ENCODE measurements at regions not wholly inside any gene's neighbourhood (a gene's known extent, or its start where the extent isn't known, plus 50 kb on each side); places are given as distances from the start of the nearest gene placed in this dataset.

DNA sequence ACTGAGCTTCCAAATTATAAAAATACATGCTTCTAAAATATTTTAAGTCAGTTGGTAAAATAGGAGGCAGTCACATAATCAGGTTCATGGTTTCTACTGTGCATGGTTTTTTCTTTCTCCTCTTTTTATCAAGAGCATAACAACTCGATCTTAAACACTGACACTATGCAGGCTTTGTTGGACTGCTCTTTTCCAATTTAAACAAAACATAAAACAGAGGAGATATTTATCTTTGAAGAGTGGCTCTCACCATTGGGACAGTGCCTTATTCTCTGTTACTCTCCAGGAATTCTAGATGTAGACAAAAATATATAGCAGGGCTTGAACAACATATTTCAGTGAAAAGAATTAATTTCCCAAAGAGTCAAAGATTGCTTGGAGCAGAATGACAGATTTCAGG, 883.5 kb upstream of the ADGRL2 start:
- no peak overlapping the region for H3K27ac ChIP-seq (ENCODE audit: extremely low read length, insufficient read depth, low read length)
- no peak for TF ChIP-seq ZNF160 (CRISPR knock-in tag; IDR thresholded peaks at IDR 0.05)
- no peak for TF ChIP-seq POLR2AphosphoS5 (IDR thresholded peaks at IDR 0.05; ENCODE audit: low read depth, low read length)
- TF ChIP-seq, protein P1, sequence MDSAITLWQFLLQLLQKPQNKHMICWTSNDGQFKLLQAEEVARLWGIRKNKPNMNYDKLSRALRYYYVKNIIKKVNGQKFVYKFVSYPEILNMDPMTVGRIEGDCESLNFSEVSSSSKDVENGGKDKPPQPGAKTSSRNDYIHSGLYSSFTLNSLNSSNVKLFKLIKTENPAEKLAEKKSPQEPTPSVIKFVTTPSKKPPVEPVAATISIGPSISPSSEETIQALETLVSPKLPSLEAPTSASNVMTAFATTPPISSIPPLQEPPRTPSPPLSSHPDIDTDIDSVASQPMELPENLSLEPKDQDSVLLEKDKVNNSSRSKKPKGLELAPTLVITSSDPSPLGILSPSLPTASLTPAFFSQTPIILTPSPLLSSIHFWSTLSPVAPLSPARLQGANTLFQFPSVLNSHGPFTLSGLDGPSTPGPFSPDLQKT (CRISPR knock-in tag; IDR thresholded peaks at IDR 0.05; ENCODE audit: borderline replicate concordance), result no peak
- TF ChIP-seq, protein P2, sequence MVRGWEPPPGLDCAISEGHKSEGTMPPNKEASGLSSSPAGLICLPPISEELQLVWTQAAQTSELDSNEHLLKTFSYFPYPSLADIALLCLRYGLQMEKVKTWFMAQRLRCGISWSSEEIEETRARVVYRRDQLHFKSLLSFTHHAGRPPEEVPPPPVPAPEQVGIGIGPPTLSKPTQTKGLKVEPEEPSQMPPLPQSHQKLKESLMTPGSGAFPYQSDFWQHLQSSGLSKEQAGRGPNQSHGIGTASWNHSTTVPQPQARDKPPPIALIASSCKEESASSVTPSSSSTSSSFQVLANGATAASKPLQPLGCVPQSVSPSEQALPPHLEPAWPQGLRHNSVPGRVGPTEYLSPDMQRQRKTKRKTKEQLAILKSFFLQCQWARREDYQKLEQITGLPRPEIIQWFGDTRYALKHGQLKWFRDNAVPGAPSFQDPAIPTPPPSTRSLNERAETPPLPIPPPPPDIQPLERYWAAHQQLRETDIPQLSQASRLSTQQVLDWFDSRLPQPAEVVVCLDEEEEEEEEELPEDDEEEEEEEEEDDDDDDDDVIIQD (CRISPR knock-in tag; IDR thresholded peaks at IDR 0.05; ENCODE audit: low read depth), result no peak
- TF ChIP-seq ARNT (IDR thresholded peaks at IDR 0.05), result no peak
- TF ChIP-seq ZNF12 (CRISPR knock-in tag; IDR thresholded peaks at IDR 0.05), result no peak
- TF ChIP-seq PHF5A (CRISPR knock-in tag; IDR thresholded peaks at IDR 0.05; ENCODE audit: low read depth, unreplicated experiment), result no peak
- no peak for TF ChIP-seq SAFB2 (CRISPR knock-in tag; IDR thresholded peaks at IDR 0.05; ENCODE audit: borderline replicate concordance, low read depth)
- TF ChIP-seq, protein P3, sequence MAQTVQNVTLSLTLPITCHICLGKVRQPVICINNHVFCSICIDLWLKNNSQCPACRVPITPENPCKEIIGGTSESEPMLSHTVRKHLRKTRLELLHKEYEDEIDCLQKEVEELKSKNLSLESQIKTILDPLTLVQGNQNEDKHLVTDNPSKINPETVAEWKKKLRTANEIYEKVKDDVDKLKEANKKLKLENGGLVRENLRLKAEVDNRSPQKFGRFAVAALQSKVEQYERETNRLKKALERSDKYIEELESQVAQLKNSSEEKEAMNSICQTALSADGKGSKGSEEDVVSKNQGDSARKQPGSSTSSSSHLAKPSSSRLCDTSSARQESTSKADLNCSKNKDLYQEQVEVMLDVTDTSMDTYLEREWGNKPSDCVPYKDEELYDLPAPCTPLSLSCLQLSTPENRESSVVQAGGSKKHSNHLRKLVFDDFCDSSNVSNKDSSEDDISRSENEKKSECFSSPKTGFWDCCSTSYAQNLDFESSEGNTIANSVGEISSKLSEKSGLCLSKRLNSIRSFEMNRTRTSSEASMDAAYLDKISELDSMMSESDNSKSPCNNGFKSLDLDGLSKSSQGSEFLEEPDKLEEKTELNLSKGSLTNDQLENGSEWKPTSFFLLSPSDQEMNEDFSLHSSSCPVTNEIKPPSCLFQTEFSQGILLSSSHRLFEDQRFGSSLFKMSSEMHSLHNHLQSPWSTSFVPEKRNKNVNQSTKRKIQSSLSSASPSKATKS (CRISPR knock-in tag; IDR thresholded peaks at IDR 0.05), result no peak
- TF ChIP-seq PTBP1 (IDR thresholded peaks at IDR 0.05; ENCODE audit: low read depth, low read length, poor library complexity, severe bottlenecking), result no peak
- H3K36me3 ChIP-seq (replicated peaks in 1 of 2; ENCODE audit: control insufficient read depth in 1 of 2, insufficient read depth in 2 of 2, low read length in 2 of 2), result no peaks in the 10 kb centered on the region
- in situ Hi-C loops (cut with HindIII; ENCODE audit: extremely low pct_ligation_motif_present, low pct_unique_long_range_greater_than_20kb), result no loop called here
- DNase-seq (ENCODE audit: low spot score) (no peak), ATAC-seq (no peak), FAIRE-seq (no peak)
- WGBS (ENCODE audit: low lambda C conversion rate), result 3% methylated on average over 1 of the region's 1 CpG
- H2AFZ ChIP-seq (ENCODE audit: low read length), result no peak overlapping the region
- no peaks in the 10 kb centered on the region for H3K79me2 ChIP-seq (ENCODE audit: insufficient read depth, low read length)
- BruUV-seq (replicated peaks), result no TSS peak
- H3K9ac ChIP-seq (ENCODE audit: insufficient read depth, low read depth, low read length), result no peak overlapping the region
- ChIA-PET POLR2A (no interaction called here), CTCF (ENCODE audit: low intra/inter-chr PET ratio, low total read pairs) (no interaction called here)
- H3K27me3 ChIP-seq (ENCODE audit: control insufficient read depth in 1 of 2, insufficient read depth in 2 of 2, low read length in 2 of 2), result no peaks in the 10 kb centered on the region
- no peak overlapping the region for H3K4me2 ChIP-seq (ENCODE audit: low read depth, low read length)
- no peaks in the 10 kb centered on the region for H4K20me1 ChIP-seq (ENCODE audit: insufficient read depth, low read length)
- H3K4me3 ChIP-seq (replicated peaks in 1 of 3; ENCODE audit: insufficient read depth in 1 of 3, low read depth in 2 of 3, low read length in 3 of 3), result no peak overlapping the region
- peaks cover 72% of the 10 kb centered on the region for H3K9me3 ChIP-seq (ENCODE audit: low read length)
- no peaks in the 10 kb centered on the region for H3K4me1 ChIP-seq (ENCODE audit: insufficient read depth, low read length)
- intact Hi-C loops (cut with micrococcal nuclease; ENCODE audit: unreplicated experiment), result no loop called here

Measured in HepG2 (cell line).